Prostate gland (tissue), 2 donors: ENCODE measurements at regions not wholly inside any gene's neighbourhood (a gene's known extent, or its start where the extent isn't known, plus 50 kb on each side); places are given as distances from the start of the nearest gene placed in this dataset.

ENCODE experiments used
- CTCF ChIP-seq, 4 experiments: fragments of 200-600 bp in 2 of 4; fragments of 450-650 bp in 2 of 4; sonication (generic) in 2 of 4; IDR thresholded peaks; 1 replicate in 3 of 4; 2 replicates in 1 of 4; pipeline ENCODE4 v1.5.1; 2016 to 2019; ENCODE audit warnings: antibody characterized with exemption in 4 of 4, mild to moderate bottlenecking in 2 of 4, moderate library complexity in 2 of 4
- POLR2A ChIP-seq: fragments of 450-650 bp; IDR thresholded peaks from one replicate; pipeline ENCODE4 v1.6.1; 2016; ENCODE audit warnings: antibody characterized with exemption, mild to moderate bottlenecking
- POLR2AphosphoS5 ChIP-seq: sonication (generic); formaldehyde crosslinking; IDR thresholded peaks from one replicate; pipeline ENCODE4 v1.6.1; 2017; ENCODE audit warnings: antibody characterized with exemption

GRCh38 chrX:45762699-45763647, 562.3 kb upstream of the DIPK2B start:
- no peak for TF ChIP-seq CTCF (IDR thresholded peaks at IDR 0.05)
- no peak for TF ChIP-seq POLR2A
- no peak for TF ChIP-seq POLR2AphosphoS5
